Breast epithelium (tissue), 4 donors: ENCODE measurements at regions not wholly inside any gene's neighbourhood (a gene's known extent, or its start where the extent isn't known, plus 50 kb on each side); places are given as distances from the start of the nearest gene placed in this dataset.
"Not testable (repeated sequence)": the region's sequence is repeated elsewhere in the genome, so short reads cannot be mapped to it uniquely, and the experiment has no call there.

Experiments used
- DNase-seq, 2 donors: peaks; one replicate each; pipeline ENCODE4 v3.0.0-alpha.2; 2019; ENCODE audit warnings: low spot score in 2 of 2
- H3K27ac ChIP-seq, 2 donors: fragments of 200-600 bp; sonication (generic) in 1 of 2; one replicate each; pipeline ENCODE4 v1.5.1; 2016 to 2019; ENCODE audit warnings: mild to moderate bottlenecking in 1 of 2
- H3K27me3 ChIP-seq, 2 donors: fragments of 200-600 bp; sonication (generic) in 1 of 2; one replicate each; pipeline versions ENCODE4 v1.5.1 to v1.6.0; 2017 to 2019; ENCODE audit warnings: control low read depth in 1 of 2, mild to moderate bottlenecking in 1 of 2
- H3K36me3 ChIP-seq: fragments of 200-600 bp; one replicate; pipeline ENCODE4 v1.5.1; 2019
- H3K4me1 ChIP-seq, 2 donors: fragments of 200-600 bp; sonication (generic); one replicate each; pipeline ENCODE4 v1.5.1; 2016 to 2019; ENCODE audit warnings: control low read depth in 1 of 2
- H3K4me3 ChIP-seq, 3 donors: fragments of 200-600 bp; sonication (generic); 1 replicate in 2 of 3; 2 replicates in 1 of 3; pipeline ENCODE4 v1.5.1; 2016 to 2019; ENCODE audit warnings: mild to moderate bottlenecking in 3 of 3, moderate library complexity in 2 of 3
- H3K9me3 ChIP-seq, 2 donors: fragments of 200-600 bp; sonication (generic) in 1 of 2; one replicate each; pipeline ENCODE4 v1.5.1; 2016 to 2019; ENCODE audit warnings: control low read depth in 1 of 2
- POLR2A ChIP-seq: fragments of 450-650 bp; IDR thresholded peaks from one replicate; pipeline ENCODE4 v1.6.1; 2016; ENCODE audit warnings: antibody characterized with exemption, mild to moderate bottlenecking, moderate library complexity
- POLR2AphosphoS5 ChIP-seq, 3 donors: sonication (generic); formaldehyde crosslinking; IDR thresholded peaks; one replicate each; pipeline ENCODE4 v1.6.1; 2017; ENCODE audit warnings: antibody characterized with exemption in 3 of 3
- intact Hi-C: fragments of 100-400 bp; cut with DNase I; formaldehyde crosslinking; loops from one replicate; pipeline ENCODE4 v1.15.1; 2023; ENCODE audit warnings: low total_unique reads
- TF ChIP-seq, protein P1 (sequence below), 3 donors: fragments of 450-650 bp; IDR thresholded peaks; one replicate each; pipeline ENCODE4 v1.5.1; 2016 to 2017; ENCODE audit warnings: antibody characterized with exemption in 3 of 3, mild to moderate bottlenecking in 3 of 3, moderate library complexity in 3 of 3

DNA sequence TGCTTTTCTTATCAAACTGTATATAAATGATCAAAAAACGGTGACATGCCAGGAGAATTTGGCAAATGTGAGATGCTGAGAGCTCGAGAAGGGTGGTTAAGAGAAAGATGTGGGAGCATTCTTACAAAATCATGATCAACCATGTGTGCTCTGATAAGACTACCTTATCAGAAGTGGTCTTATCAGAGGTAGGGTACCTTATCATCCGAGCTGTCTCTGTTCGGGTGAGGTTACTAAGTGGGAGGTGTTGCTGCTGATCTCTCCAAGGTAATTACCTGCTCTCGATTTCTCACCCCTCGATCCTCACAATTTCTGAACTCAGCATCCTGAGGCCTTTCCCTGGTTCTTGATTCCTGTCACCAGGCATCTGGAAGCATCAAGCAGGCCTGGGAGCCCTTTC lies 813.0 kb upstream of the ID2 start:
- Histone ChIP-seq H3K9me3 (no peaks in the 10 kb centered on the region), H3K27ac (no peak overlapping the region), H3K4me3 (no peak overlapping the region), H3K27me3 (no peaks in the 10 kb centered on the region), H3K36me3 (no peaks in the 10 kb centered on the region), H3K4me1 (no peaks in the 10 kb centered on the region)
- no peak for TF ChIP-seq POLR2AphosphoS5 (IDR thresholded peaks at IDR 0.05)
- TF ChIP-seq POLR2A = no peak
- TF ChIP-seq, protein P1, sequence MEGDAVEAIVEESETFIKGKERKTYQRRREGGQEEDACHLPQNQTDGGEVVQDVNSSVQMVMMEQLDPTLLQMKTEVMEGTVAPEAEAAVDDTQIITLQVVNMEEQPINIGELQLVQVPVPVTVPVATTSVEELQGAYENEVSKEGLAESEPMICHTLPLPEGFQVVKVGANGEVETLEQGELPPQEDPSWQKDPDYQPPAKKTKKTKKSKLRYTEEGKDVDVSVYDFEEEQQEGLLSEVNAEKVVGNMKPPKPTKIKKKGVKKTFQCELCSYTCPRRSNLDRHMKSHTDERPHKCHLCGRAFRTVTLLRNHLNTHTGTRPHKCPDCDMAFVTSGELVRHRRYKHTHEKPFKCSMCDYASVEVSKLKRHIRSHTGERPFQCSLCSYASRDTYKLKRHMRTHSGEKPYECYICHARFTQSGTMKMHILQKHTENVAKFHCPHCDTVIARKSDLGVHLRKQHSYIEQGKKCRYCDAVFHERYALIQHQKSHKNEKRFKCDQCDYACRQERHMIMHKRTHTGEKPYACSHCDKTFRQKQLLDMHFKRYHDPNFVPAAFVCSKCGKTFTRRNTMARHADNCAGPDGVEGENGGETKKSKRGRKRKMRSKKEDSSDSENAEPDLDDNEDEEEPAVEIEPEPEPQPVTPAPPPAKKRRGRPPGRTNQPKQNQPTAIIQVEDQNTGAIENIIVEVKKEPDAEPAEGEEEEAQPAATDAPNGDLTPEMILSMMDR (IDR thresholded peaks at IDR 0.05) = no peak
- DNase-seq = no peak
- intact Hi-C loops = no loop called here

DNA sequence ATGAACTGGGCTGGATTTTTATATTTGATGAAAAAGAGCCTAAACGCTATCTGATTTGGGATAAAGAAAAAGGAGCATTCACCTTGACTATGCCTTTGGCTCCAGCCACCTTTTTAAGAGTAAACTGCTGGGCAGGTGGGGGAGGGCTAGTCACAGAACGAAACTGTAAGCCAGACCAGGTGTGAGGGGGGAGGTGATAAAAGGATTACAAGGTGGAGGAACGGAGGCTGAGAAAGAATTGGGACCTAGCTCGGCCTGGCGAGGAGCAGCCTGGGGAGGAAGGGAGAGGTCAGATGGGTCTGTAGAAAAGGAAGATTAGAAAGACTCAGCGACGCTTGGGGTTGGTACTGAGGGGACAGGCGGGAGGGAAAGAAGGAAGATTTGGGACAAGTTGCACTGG lies 805.4 kb upstream of the ID2 start:
- not testable (repeated sequence) for H3K27me3 ChIP-seq, H3K9me3 ChIP-seq, H3K27ac ChIP-seq, DNase-seq, H3K4me3 ChIP-seq, H3K4me1 ChIP-seq, H3K36me3 ChIP-seq
- intact Hi-C loops = loop anchor here (10.0 kb wide), 1 partner anchor 682 kb away; no protein-coding TSS in a partner anchor

DNA sequence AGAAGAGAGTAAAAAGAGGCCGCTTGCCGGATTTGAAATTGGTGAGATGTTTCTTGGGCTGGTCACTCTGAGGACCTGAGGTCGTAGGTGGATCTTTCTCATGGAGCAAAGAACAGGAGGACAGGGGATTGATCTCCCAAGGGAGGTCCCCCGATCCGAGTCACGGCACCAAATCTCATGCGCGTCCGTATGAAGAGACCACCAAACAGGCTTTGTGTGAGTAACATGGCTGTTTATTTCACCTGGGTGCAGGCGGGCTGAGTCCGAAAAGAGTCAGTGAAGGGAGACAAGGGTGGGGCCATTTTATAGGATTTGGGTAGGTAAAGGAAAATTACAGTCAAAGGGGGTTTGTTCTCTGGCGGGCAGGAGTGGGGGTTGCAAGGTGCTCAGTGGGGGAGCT lies 803.6 kb upstream of the ID2 start:
- H3K4me1 ChIP-seq, H3K4me3 ChIP-seq, DNase-seq, H3K9me3 ChIP-seq, H3K27me3 ChIP-seq, H3K36me3 ChIP-seq, H3K27ac ChIP-seq: not testable (repeated sequence)
- intact Hi-C loops = loop anchor here (10.0 kb wide), 1 partner anchor 683 kb away; no protein-coding TSS in a partner anchor

DNA sequence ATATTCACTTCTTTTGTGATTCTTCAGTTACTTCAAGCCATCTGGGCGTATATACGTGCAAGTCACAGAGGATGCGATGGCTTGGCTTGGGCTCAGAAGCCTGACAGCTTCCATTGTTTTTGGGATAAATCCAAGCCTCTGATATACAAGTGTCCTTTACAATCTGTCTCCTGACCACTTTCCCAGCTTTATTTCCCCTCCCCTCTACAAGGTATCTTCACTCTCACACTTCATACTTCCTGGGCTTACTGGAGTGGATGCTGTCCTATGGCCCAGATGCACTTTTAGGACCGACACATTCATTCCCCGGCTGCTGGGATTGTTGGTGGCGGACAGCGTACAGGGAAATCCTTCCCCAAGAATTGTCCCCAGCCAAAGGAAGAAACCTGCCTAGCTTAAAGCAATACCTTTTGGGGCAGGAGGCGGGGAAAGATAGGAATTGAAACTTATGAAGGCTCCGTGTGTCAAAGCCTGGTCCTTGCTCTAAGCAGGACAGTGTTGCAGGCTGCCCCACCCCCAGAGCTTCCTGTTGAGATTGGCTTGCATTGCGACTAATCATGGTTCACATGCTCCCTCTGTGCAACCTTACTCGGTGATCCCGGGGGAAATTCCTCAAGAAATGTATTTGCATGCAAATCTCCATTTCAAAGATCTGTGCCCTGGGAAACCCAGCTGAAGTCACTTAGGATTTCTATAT lies 802.9 kb upstream of the ID2 start:
- H3K4me1 ChIP-seq = no peaks in the 10 kb centered on the region
- no peak for DNase-seq
- no peak overlapping the region for H3K4me3 ChIP-seq
- no peaks in the 10 kb centered on the region for H3K27me3 ChIP-seq
- no peaks in the 10 kb centered on the region for H3K9me3 ChIP-seq
- intact Hi-C loops = loop anchor here (10.0 kb wide), 1 partner anchor 684 kb away; no protein-coding TSS in a partner anchor
- no peak overlapping the region for H3K27ac ChIP-seq
- H3K36me3 ChIP-seq = no peaks in the 10 kb centered on the region
- TF ChIP-seq POLR2A (no peak), POLR2AphosphoS5 (IDR thresholded peaks at IDR 0.05) (no peak)
- TF ChIP-seq, protein P1 (IDR thresholded peaks at IDR 0.05) = no peak

DNA sequence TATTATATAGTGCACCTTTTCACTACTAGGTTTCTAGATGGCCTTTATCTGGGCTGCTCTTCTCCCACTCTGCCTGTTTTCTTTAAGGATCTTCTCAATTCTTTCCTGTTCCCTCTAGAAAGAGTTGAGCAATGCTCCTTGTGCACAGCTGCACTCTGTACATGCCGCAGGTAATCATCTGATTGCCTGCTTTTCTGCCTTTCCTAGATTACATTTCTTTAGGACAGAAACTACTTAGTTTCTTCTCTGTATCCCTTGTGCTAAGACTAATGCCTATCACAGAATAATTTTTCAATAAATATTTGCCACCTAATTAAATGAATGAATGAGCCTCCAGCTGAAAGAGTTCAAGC lies 802.4 kb upstream of the ID2 start:
- Histone ChIP-seq H3K9me3 (no peaks in the 10 kb centered on the region), H3K36me3 (no peaks in the 10 kb centered on the region), H3K27me3 (no peaks in the 10 kb centered on the region), H3K4me3 (no peak overlapping the region), H3K4me1 (no peaks in the 10 kb centered on the region), H3K27ac (no peak overlapping the region)
- intact Hi-C loops = loop anchor here (10.0 kb wide), 1 partner anchor 685 kb away; no protein-coding TSS in a partner anchor
- DNase-seq = no peak
- TF ChIP-seq POLR2AphosphoS5 (IDR thresholded peaks at IDR 0.05) = no peak
- no peak for TF ChIP-seq POLR2A
- TF ChIP-seq, protein P1 (IDR thresholded peaks at IDR 0.05) = no peak

DNA sequence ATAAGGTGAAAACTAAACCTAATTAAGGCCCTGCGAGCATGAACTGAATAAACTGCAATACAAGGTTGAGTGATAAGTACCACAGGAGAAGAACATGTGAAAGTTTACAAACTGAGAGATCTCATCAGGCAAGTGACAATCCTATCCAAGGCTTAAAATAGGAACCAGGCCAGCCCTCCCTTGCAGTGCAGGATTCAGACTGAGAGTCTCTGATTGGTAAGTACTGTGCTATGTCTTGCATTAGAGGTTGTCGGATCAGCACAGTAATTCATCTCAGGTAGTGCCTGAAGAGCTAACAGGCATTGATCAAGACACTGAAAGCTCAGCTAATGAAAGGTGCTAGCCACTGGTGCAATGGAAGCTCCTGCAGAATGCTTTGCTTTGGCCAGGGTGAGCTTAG lies 801.7 kb upstream of the ID2 start:
- DNase-seq = no peak
- H3K4me3 ChIP-seq = no peak overlapping the region
- H3K9me3 ChIP-seq = no peaks in the 10 kb centered on the region
- H3K27ac ChIP-seq = peak overlapping the region in 1 of 2 donors; percentile 3
- H3K36me3 ChIP-seq = no peaks in the 10 kb centered on the region
- intact Hi-C loops = no loop called here
- TF ChIP-seq POLR2A (no peak), POLR2AphosphoS5 (IDR thresholded peaks at IDR 0.05) (no peak)
- TF ChIP-seq, protein P1 (IDR thresholded peaks at IDR 0.05) = no peak
- no peaks in the 10 kb centered on the region for H3K4me1 ChIP-seq
- H3K27me3 ChIP-seq = no peaks in the 10 kb centered on the region
